ENCODE measurements at regions not wholly inside any gene's neighbourhood (a gene's known extent, or its start where the extent isn't known, plus 50 kb on each side); places are given as distances from the start of the nearest gene placed in this dataset.
"Not testable (repeated sequence)": the region's sequence is repeated elsewhere in the genome, so short reads cannot be mapped to it uniquely, and the experiment has no call there.

- WGBS, 10 experiments: 30 to 100% (median 83%) methylated on average over 1 to 4 of the region's 20 CpGs; no CpG with 5 or more reads in 6 of the 10 experiments
- no peak overlapping the region for H3K27ac ChIP-seq
- in situ Hi-C loops (cut with MboI; ENCODE audit: low pct_unique_long_range_greater_than_20kb in 2 of 9, low sequenced_read_pairs in 9 of 9, unreplicated experiment in 9 of 9): no loop called here
- ATAC-seq (replicated peaks in 6 of 8): no peak
- peaks cover 49 to 58% of the 10 kb centered on the region in 2 donors for H3K4me1 ChIP-seq (replicated peaks in 1 of 2)
- H3K4me3 ChIP-seq: no peak overlapping the region
Observed at GRCh38 chr4:1569461-1570151, 114.5 kb downstream of the FAM53A start.

GRCh38 chr4:1568855-1569460, 115.2 kb downstream of the FAM53A start:
- in situ Hi-C loops (cut with MboI; ENCODE audit: low pct_unique_long_range_greater_than_20kb in 2 of 9, low sequenced_read_pairs in 9 of 9, unreplicated experiment in 9 of 9): no loop called here
- peaks cover 49 to 58% of the 10 kb centered on the region in 2 donors for H3K4me1 ChIP-seq (replicated peaks in 1 of 2)
- H3K27ac ChIP-seq: no peak overlapping the region
- H3K4me3 ChIP-seq: no peak overlapping the region
- no peak for ATAC-seq (replicated peaks in 6 of 8)
- 0 to 83% methylated on average over 2 of the region's 31 CpGs; no CpG with 5 or more reads in 8 of the 10 experiments for WGBS, 10 experiments

- Histone ChIP-seq H3K27ac (peak overlapping the region in 1 of 2 donors; percentile 71), H3K4me1 (replicated peaks in 1 of 2) (peaks cover 52 to 65% of the 10 kb centered on the region in 2 donors), H3K4me3 (no peak overlapping the region)
- peak in 6 of 8 experiments; percentile 11 to 58 (median 29) for ATAC-seq (replicated peaks in 6 of 8)
- WGBS, 10 experiments: 60 to 93% methylated on average over 3 to 5 of the region's 42 CpGs; no CpG with 5 or more reads in 8 of the 10 experiments
- in situ Hi-C loops (cut with MboI; ENCODE audit: low pct_unique_long_range_greater_than_20kb in 2 of 9, low sequenced_read_pairs in 9 of 9, unreplicated experiment in 9 of 9): no loop called here
Observed at GRCh38 chr4:1567808-1568581, 116.1 kb downstream of the FAM53A start.

GRCh38 chr4:1567519-1567807, 116.7 kb downstream of the FAM53A start:
- Histone ChIP-seq H3K4me3 (no peak overlapping the region), H3K4me1 (replicated peaks in 1 of 2) (peaks cover 53 to 68% of the 10 kb centered on the region in 2 donors), H3K27ac (peak overlapping the region in 1 of 2 donors; percentile 71)
- in situ Hi-C loops (cut with MboI; ENCODE audit: low pct_unique_long_range_greater_than_20kb in 2 of 9, low sequenced_read_pairs in 9 of 9, unreplicated experiment in 9 of 9): no loop called here
- whole genome bisulfite sequencing, 10 experiments: no CpG with 5 or more reads among the region's 6 CpGs
- peak in 3 of 8 experiments; percentile 3 to 15 (median 14) for ATAC-seq (replicated peaks in 6 of 8)

- 10% methylated on average over 2 of the region's 19 CpGs; no CpG with 5 or more reads in 9 of the 10 experiments for WGBS, 10 experiments
- in situ Hi-C loops (cut with MboI; ENCODE audit: low pct_unique_long_range_greater_than_20kb in 2 of 9, low sequenced_read_pairs in 9 of 9, unreplicated experiment in 9 of 9): no loop called here
- peak overlapping the region in 1 of 2 donors; percentile 71 for H3K27ac ChIP-seq
- no peak overlapping the region for H3K4me3 ChIP-seq
- peak in 7 of 8 experiments; percentile 12 to 59 (median 46) for ATAC-seq (replicated peaks in 6 of 8)
- peaks cover 53 to 68% of the 10 kb centered on the region in 2 donors for H3K4me1 ChIP-seq (replicated peaks in 1 of 2)
Observed at GRCh38 chr4:1566838-1567518, 117.1 kb downstream of the FAM53A start.

- H3K4me3 ChIP-seq; H3K27ac ChIP-seq; in situ Hi-C loops (cut with MboI; ENCODE audit: low pct_unique_long_range_greater_than_20kb in 2 of 9, low sequenced_read_pairs in 9 of 9, unreplicated experiment in 9 of 9): not testable (repeated sequence)
- peaks cover 53 to 68% of the 10 kb centered on the region in 2 donors for H3K4me1 ChIP-seq (replicated peaks in 1 of 2)
- 40 to 64% methylated on average over 2 of the region's 14 CpGs; no CpG with 5 or more reads in 8 of the 10 experiments for WGBS, 10 experiments
- peak in 2 of 8 experiments; percentile 8 to 9 for ATAC-seq (replicated peaks in 6 of 8)
Observed at GRCh38 chr4:1566301-1566837, 117.7 kb downstream of the FAM53A start.

GRCh38 chr4:1565598-1566295, 118.4 kb downstream of the FAM53A start:
- ATAC-seq (replicated peaks in 6 of 8): no peak
- in situ Hi-C loops (cut with MboI; ENCODE audit: low pct_unique_long_range_greater_than_20kb in 2 of 9, low sequenced_read_pairs in 9 of 9, unreplicated experiment in 9 of 9): no loop called here
- peaks cover 53 to 65% of the 10 kb centered on the region in 2 donors for H3K4me1 ChIP-seq (replicated peaks in 1 of 2)
- H3K4me3 ChIP-seq: no peak overlapping the region
- H3K27ac ChIP-seq: no peak overlapping the region
- WGBS, 10 experiments: 33 to 83% (median 73%) methylated on average over 1 to 7 of the region's 29 CpGs; no CpG with 5 or more reads in 6 of the 10 experiments

GRCh38 chr4:1564535-1565375, 119.4 kb downstream of the FAM53A start:
- in situ Hi-C loops (cut with MboI; ENCODE audit: low pct_unique_long_range_greater_than_20kb in 2 of 9, low sequenced_read_pairs in 9 of 9, unreplicated experiment in 9 of 9): no loop called here
- Histone ChIP-seq H3K4me3 (no peak overlapping the region), H3K27ac (peak overlapping the region in 1 of 2 donors; percentile 60), H3K4me1 (replicated peaks in 1 of 2) (peaks cover 58 to 65% of the 10 kb centered on the region in 2 donors)
- ATAC-seq (replicated peaks in 6 of 8): peak in 3 of 8 experiments; percentile 2 to 22 (median 18)
- whole genome bisulfite sequencing, 10 experiments: 0 to 80% (median 20%) methylated on average over 1 to 2 of the region's 21 CpGs; no CpG with 5 or more reads in 6 of the 10 experiments

- peak overlapping the region in 1 of 2 donors; percentile 60 for H3K27ac ChIP-seq
- WGBS, 10 experiments: 48 to 86% (median 68%) methylated on average over 2 to 9 of the region's 20 CpGs; no CpG with 5 or more reads in 6 of the 10 experiments
- no peak overlapping the region for H3K4me3 ChIP-seq
- in situ Hi-C loops (cut with MboI; ENCODE audit: low pct_unique_long_range_greater_than_20kb in 2 of 9, low sequenced_read_pairs in 9 of 9, unreplicated experiment in 9 of 9): no loop called here
- H3K4me1 ChIP-seq (replicated peaks in 1 of 2): peaks cover 58 to 65% of the 10 kb centered on the region in 2 donors
- no peak for ATAC-seq (replicated peaks in 6 of 8)
Observed at GRCh38 chr4:1563768-1564485, 120.2 kb downstream of the FAM53A start.

GRCh38 chr4:1563241-1563640, 120.9 kb downstream of the FAM53A start:
- in situ Hi-C loops (cut with MboI; ENCODE audit: low pct_unique_long_range_greater_than_20kb in 2 of 9, low sequenced_read_pairs in 9 of 9, unreplicated experiment in 9 of 9): no loop called here
- Histone ChIP-seq H3K27ac (no peak overlapping the region), H3K4me1 (replicated peaks in 1 of 2) (peaks cover 58 to 64% of the 10 kb centered on the region in 2 donors), H3K4me3 (no peak overlapping the region)
- WGBS, 10 experiments: 20 to 94% (median 60%) methylated on average over 1 to 2 of the region's 9 CpGs; no CpG with 5 or more reads in 5 of the 10 experiments
- no peak for ATAC-seq (replicated peaks in 6 of 8)

- in situ Hi-C loops (cut with MboI; ENCODE audit: low pct_unique_long_range_greater_than_20kb in 2 of 9, low sequenced_read_pairs in 9 of 9, unreplicated experiment in 9 of 9): no loop called here
- WGBS, 10 experiments: 23 to 97% methylated on average over 3 to 6 of the region's 12 CpGs; no CpG with 5 or more reads in 8 of the 10 experiments
Observed at GRCh38 chr4:1562771-1563170, 121.3 kb downstream of the FAM53A start.

More at GRCh38 chr4:1562771-1563170, 121.3 kb downstream of the FAM53A start:
- peaks cover 55 to 60% of the 10 kb centered on the region in 2 donors for H3K4me1 ChIP-seq (replicated peaks in 1 of 2)
- peak overlapping the region in 1 of 2 donors; percentile 29 for H3K27ac ChIP-seq
- H3K4me3 ChIP-seq: no peak overlapping the region
- ATAC-seq (replicated peaks in 6 of 8): no peak

Measured in motor neuron (in vitro differentiated cells).